ENCODE measurements at regions not wholly inside any gene's neighbourhood (a gene's known extent, or its start where the extent isn't known, plus 50 kb on each side); places are given as distances from the start of the nearest gene placed in this dataset.
"Not testable (repeated sequence)": the region's sequence is repeated elsewhere in the genome, so short reads cannot be mapped to it uniquely, and the experiment has no call there.

- DNase-seq (ENCODE audit: low read depth in 2 of 2), result no peak
These were observed 628.4 kb upstream of the FAM174A start for GRCh38 chr5:99906776-99907175.

DNA sequence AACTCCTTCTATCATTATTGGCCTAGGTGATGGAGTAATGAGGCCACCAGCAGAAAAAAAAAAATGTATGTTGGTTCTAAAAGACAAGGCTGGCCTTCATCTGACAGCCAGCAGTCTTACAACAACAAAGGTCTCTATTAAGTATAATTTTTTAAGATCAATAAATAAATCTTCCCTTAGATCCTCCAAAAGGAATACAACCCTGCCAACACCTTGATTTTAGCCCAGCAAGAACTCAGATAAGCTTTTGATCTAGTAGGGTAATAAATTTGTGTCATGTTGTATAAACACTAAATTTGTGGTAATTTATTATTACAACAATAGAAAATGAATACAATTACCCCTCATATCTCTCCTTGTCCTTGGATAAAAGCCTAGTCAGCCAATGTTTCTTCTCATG lies 633.2 kb upstream of the FAM174A start:
- no peak for DNase-seq (ENCODE audit: low read depth in 2 of 2)

- DNase-seq (ENCODE audit: low read depth in 2 of 2), result no peak
These were observed 634.8 kb upstream of the FAM174A start for GRCh38 chr5:99900302-99900852.

DNA sequence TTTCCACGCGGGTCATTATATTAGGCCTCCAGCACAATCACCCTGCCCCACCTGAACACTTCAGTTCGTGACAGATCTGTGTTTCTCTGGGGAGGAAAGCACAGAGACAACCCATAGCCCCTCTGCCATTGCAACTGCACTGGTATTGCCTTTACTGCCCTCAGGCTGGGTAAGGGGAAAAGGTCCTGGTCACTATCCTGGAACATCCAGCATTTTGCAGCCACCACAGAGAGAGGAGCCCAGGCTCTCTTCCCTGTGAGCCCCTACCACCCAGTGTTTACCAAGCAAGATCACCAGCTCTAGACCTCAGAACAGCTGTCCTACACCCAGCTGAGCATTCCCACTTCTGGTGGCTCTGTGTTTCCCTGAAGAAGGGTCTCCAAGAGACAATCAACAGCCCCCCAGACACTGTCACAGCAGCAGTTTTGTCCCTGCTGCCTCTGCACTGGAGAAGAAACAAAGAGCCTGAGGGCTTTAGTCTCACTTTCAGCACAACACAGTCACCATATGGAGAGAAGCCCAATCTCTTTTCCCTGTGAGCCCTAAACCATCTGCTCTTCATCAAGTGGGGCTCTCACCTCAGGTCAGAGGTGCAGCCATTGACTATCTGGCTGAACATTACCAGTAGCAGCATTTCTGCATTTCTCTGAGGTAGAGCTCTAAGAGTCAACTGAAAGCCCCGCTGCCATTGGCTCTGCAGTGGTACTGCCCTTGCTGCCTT lies 655.2 kb upstream of the FAM174A start:
- no peak for DNase-seq (ENCODE audit: low read depth in 2 of 2)

GRCh38 chr5:99878830-99879229 lies 656.3 kb upstream of the FAM174A start:
- DNase-seq (ENCODE audit: low read depth in 2 of 2), result no peak

- DNase-seq (ENCODE audit: low read depth in 2 of 2), result no peak
These were observed 668.4 kb upstream of the FAM174A start for GRCh38 chr5:99866740-99867139.

- DNase-seq (ENCODE audit: low read depth in 2 of 2), result no peak
These were observed 670.0 kb upstream of the FAM174A start for GRCh38 chr5:99865159-99865558.

- DNase-seq (ENCODE audit: low read depth in 2 of 2), result no peak
These were observed 699.4 kb upstream of the FAM174A start for GRCh38 chr5:99835791-99836190.

- no peak for DNase-seq (ENCODE audit: low read depth in 2 of 2)
These were observed 708.0 kb upstream of the FAM174A start for GRCh38 chr5:99827136-99827535.

- DNase-seq (ENCODE audit: low read depth in 2 of 2), result no peak
These were observed 717.4 kb upstream of the FAM174A start for GRCh38 chr5:99817796-99818195.

GRCh38 chr5:99814321-99815063 lies 720.7 kb upstream of the FAM174A start:
- DNase-seq (ENCODE audit: low read depth in 2 of 2), result no peak

GRCh38 chr5:99808657-99809230 lies 726.4 kb upstream of the FAM174A start:
- DNase-seq (ENCODE audit: low read depth in 2 of 2), result no peak

DNA sequence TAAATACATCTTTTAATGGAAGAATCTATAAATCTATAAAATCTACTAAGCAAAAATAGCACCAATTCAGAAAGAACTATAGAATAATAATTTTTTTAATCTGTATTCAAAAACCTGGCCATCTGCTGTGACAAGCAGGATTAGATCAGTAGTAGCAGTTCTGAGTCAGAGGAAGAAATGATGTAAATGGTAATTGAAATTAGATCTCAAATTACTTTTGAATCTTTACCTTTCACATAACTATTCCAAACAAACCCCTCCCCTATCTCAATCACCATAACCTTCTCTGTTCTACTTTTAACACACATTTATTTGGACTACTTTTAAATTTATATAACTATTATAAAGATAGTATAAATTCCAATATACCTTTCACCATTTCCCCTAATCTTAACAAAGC lies 727.8 kb upstream of the FAM174A start:
- no peak for DNase-seq (ENCODE audit: low read depth in 2 of 2)

GRCh38 chr5:99795031-99795430 lies 740.1 kb upstream of the FAM174A start:
- no peak for DNase-seq (ENCODE audit: low read depth in 2 of 2)

- DNase-seq (ENCODE audit: low read depth in 2 of 2), result no peak
These were observed 746.7 kb upstream of the FAM174A start for GRCh38 chr5:99788482-99788881.

GRCh38 chr5:99775189-99775588 lies 760.0 kb upstream of the FAM174A start:
- no peak for DNase-seq (ENCODE audit: low read depth in 2 of 2)

GRCh38 chr5:99773290-99773689 lies 761.9 kb upstream of the FAM174A start:
- no peak for DNase-seq (ENCODE audit: low read depth in 2 of 2)

DNA sequence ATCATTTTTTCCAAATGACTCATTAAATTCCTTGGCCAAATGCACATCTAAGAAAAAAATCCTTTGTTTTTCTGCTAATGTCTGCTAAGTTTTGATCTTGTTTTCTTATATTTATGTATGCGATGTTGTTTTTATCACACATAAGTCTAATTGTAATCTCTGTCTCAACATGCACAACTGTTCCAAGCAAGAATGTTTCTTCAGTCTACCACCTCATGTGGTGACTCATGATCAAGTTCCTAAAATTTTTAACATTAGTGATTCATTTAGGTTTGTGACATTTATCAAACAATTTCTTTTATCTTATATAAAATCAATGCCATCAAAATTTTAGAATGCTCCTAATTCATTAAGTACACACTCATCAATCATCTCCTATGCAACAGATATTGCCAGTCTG lies 763.9 kb upstream of the FAM174A start:
- DNase-seq (ENCODE audit: low read depth in 2 of 2), result no peak

DNA sequence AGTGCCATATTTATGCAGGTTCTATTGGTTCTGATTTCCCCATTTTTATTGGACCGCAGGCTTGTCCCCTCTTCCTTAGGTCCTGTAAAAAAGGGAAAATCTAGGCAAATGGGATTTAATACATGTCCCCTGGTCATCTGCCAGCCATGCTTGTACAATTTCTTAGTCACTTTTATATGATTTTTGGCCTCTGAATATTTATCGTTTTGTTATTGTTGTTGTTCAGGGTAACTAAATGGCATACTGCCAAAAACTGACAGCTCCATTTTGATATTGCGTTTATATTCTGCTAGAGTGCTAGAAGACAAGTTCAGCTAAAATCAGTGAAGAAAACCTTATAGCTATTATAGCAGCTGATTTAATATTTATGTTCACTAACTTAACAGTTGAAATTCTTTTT lies 770.2 kb upstream of the FAM174A start:
- no peak for DNase-seq (ENCODE audit: low read depth in 2 of 2)

- no peak for DNase-seq (ENCODE audit: low read depth in 2 of 2)
These were observed 772.0 kb upstream of the FAM174A start for GRCh38 chr5:99763021-99763774.

- DNase-seq (ENCODE audit: low read depth in 2 of 2), result no peak
These were observed 787.8 kb upstream of the FAM174A start for GRCh38 chr5:99747342-99747741.

GRCh38 chr5:99733146-99733545 lies 802.0 kb upstream of the FAM174A start:
- DNase-seq (ENCODE audit: low read depth in 2 of 2), result not testable (repeated sequence)

All from stimulated activated CD4-positive, alpha-beta T cell treated with anti-CD3 and anti-CD28 coated beads, Interleukin-12 subunit alpha, Interleukin-12 subunit beta, amount 100 ng/mL, for 24 hours (primary cell).